ENCODE measurements at regions not wholly inside any gene's neighbourhood (a gene's known extent, or its start where the extent isn't known, plus 50 kb on each side); places are given as distances from the start of the nearest gene placed in this dataset.

- H3K36me3 ChIP-seq = no peaks in the 10 kb centered on the region
- H3K9me3 ChIP-seq = no peaks in the 10 kb centered on the region
- H3K27me3 ChIP-seq = no peaks in the 10 kb centered on the region
- TF ChIP-seq, protein P1, sequence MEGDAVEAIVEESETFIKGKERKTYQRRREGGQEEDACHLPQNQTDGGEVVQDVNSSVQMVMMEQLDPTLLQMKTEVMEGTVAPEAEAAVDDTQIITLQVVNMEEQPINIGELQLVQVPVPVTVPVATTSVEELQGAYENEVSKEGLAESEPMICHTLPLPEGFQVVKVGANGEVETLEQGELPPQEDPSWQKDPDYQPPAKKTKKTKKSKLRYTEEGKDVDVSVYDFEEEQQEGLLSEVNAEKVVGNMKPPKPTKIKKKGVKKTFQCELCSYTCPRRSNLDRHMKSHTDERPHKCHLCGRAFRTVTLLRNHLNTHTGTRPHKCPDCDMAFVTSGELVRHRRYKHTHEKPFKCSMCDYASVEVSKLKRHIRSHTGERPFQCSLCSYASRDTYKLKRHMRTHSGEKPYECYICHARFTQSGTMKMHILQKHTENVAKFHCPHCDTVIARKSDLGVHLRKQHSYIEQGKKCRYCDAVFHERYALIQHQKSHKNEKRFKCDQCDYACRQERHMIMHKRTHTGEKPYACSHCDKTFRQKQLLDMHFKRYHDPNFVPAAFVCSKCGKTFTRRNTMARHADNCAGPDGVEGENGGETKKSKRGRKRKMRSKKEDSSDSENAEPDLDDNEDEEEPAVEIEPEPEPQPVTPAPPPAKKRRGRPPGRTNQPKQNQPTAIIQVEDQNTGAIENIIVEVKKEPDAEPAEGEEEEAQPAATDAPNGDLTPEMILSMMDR (IDR thresholded peaks at IDR 0.05) = no peak
- no peaks in the 10 kb centered on the region for H3K4me1 ChIP-seq
- no peak overlapping the region for H3K4me3 ChIP-seq
- DNase-seq = no peak
- intact Hi-C loops (cut with DNase I) = no loop called here
- no peak overlapping the region for H3K27ac ChIP-seq
- no peak for ATAC-seq
Observed at GRCh38 chr9:79969393-79970145, 397.8 kb downstream of the TLE4 start.

GRCh38 chr9:79968533-79968932 is 396.8 kb downstream of the TLE4 start:
- DNase-seq (no peak), ATAC-seq (no peak)
- no peaks in the 10 kb centered on the region for H3K36me3 ChIP-seq
- no peak overlapping the region for H3K27ac ChIP-seq
- TF ChIP-seq, protein P1 (IDR thresholded peaks at IDR 0.05) = no peak
- no peak overlapping the region for H3K4me3 ChIP-seq
- no peaks in the 10 kb centered on the region for H3K9me3 ChIP-seq
- no peaks in the 10 kb centered on the region for H3K27me3 ChIP-seq
- H3K4me1 ChIP-seq = no peaks in the 10 kb centered on the region
- intact Hi-C loops (cut with DNase I) = no loop called here

DNA sequence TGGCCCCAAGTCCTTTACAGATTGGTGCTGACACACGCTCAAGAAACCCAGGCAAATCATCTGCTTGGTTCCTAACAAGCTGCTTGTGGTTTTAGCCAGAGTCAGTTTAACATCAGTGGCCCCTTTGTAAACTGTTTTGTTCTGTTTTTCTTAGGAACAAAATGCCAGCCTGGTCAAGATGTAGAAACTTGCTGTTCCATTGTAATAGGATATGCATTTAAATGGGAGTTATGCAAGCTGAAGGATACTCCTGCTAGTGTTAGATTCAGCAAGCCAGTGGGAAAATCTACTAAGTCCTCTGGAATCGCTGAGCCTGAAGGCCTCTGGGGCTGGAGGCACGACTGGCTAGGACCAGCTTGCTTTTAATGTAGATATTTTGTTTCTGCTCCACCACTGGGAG is 391.1 kb downstream of the TLE4 start:
- intact Hi-C loops (cut with DNase I) = no loop called here
- H3K36me3 ChIP-seq = no peaks in the 10 kb centered on the region
- no peaks in the 10 kb centered on the region for H3K27me3 ChIP-seq
- H3K9me3 ChIP-seq = no peaks in the 10 kb centered on the region
- H3K27ac ChIP-seq = no peak overlapping the region
- H3K4me3 ChIP-seq = no peak overlapping the region
- TF ChIP-seq, protein P1 (IDR thresholded peaks at IDR 0.05) = no peak
- DNase-seq = no peak
- ATAC-seq = no peak
- no peaks in the 10 kb centered on the region for H3K4me1 ChIP-seq

- Histone ChIP-seq H3K27me3 (no peaks in the 10 kb centered on the region), H3K9me3 (no peaks in the 10 kb centered on the region), H3K4me3 (no peak overlapping the region), H3K27ac (no peak overlapping the region), H3K36me3 (no peaks in the 10 kb centered on the region), H3K4me1 (no peaks in the 10 kb centered on the region)
- intact Hi-C loops (cut with DNase I) = no loop called here
- ATAC-seq (no peak), DNase-seq (no peak)
- TF ChIP-seq, protein P1 (IDR thresholded peaks at IDR 0.05) = no peak
Observed at GRCh38 chr9:79962150-79962549, 390.4 kb downstream of the TLE4 start.

- DNase-seq = no peak
- ATAC-seq = no peak
- Histone ChIP-seq H3K27me3 (no peaks in the 10 kb centered on the region), H3K4me1 (no peaks in the 10 kb centered on the region), H3K36me3 (no peaks in the 10 kb centered on the region), H3K27ac (no peak overlapping the region), H3K9me3 (no peaks in the 10 kb centered on the region), H3K4me3 (no peak overlapping the region)
- TF ChIP-seq, protein P1 (IDR thresholded peaks at IDR 0.05) = peak; percentile 11 to 19
- intact Hi-C loops (cut with DNase I) = no loop called here
Observed at GRCh38 chr9:79955300-79955699, 383.5 kb downstream of the TLE4 start.

All from left lung (tissue), 4 donors.